Erythroblast (primary cell): ENCODE measurements at regions not wholly inside any gene's neighbourhood (a gene's known extent, or its start where the extent isn't known, plus 50 kb on each side); places are given as distances from the start of the nearest gene placed in this dataset.

ENCODE experiments used
- GATA1 ChIP-seq: IDR thresholded peaks from 2 replicates; pipeline ENCODE4 v1.6.1; 2011; ENCODE audit warnings: low read depth, mild to moderate bottlenecking, control low read depth, low read length, moderate library complexity
- POLR2A ChIP-seq: IDR thresholded peaks from 2 replicates; pipeline ENCODE4 v1.6.1; 2011; ENCODE audit warnings: mild to moderate bottlenecking, low read length

GRCh38 chr1:76695535-76695934 lies 171.7 kb upstream of the ST6GALNAC5 start:
- TF ChIP-seq POLR2A = no peak
- TF ChIP-seq GATA1 = no peak
